Right lobe of liver (tissue), 6 donors: ENCODE measurements at regions not wholly inside any gene's neighbourhood (a gene's known extent, or its start where the extent isn't known, plus 50 kb on each side); places are given as distances from the start of the nearest gene placed in this dataset.
A peak's percentile ranks its signal among the peaks of the same experiment; 100 is the strongest.
"Not testable (repeated sequence)": the region's sequence is repeated elsewhere in the genome, so short reads cannot be mapped to it uniquely, and the experiment has no call there.

Source experiments
- ATAC-seq, 4 donors: fragments of 200-7000 bp; cut with Tn5 transposase; one replicate each; pipeline ENCODE4 v1.9.1; 2020; ENCODE audit warnings: mild to moderate bottlenecking in 4 of 4, moderate library complexity in 4 of 4
- DNase-seq, 3 donors: peaks; one replicate each; pipeline ENCODE4 v3.0.0-alpha.2; 2020
- H3K27ac ChIP-seq, 3 donors: fragments of 200-600 bp; one replicate each; pipeline ENCODE4 v1.8.0; 2022
- H3K27me3 ChIP-seq, 2 donors: fragments of 200-600 bp; one replicate each; pipeline ENCODE4 v1.8.0; 2022
- H3K36me3 ChIP-seq, 4 donors: fragments of 200-600 bp; sonication (generic) in 1 of 4; one replicate each; pipeline versions ENCODE4 v1.5.1 to v1.8.0; 2017 to 2022; ENCODE audit warnings: control low read depth in 1 of 4
- H3K4me1 ChIP-seq, 4 donors: fragments of 200-600 bp; sonication (generic) in 1 of 4; one replicate each; pipeline versions ENCODE4 v1.5.1 to v1.8.0; 2017 to 2022; ENCODE audit warnings: control low read depth in 1 of 4
- H3K4me3 ChIP-seq, 3 donors: fragments of 200-600 bp; one replicate each; pipeline ENCODE4 v1.8.0; 2022
- H3K9me3 ChIP-seq, 4 donors: fragments of 200-600 bp; sonication (generic) in 1 of 4; one replicate each; pipeline versions ENCODE4 v1.5.1 to v1.8.0; 2017 to 2022; ENCODE audit warnings: control low read depth in 1 of 4
- CTCF ChIP-seq, 4 donors: fragments of 200-600 bp in 3 of 4; fragments of 450-650 bp in 1 of 4; IDR thresholded peaks; one replicate each; pipeline versions ENCODE4 v1.5.1 to v1.8.0; 2016 to 2022; ENCODE audit warnings: antibody characterized with exemption in 4 of 4, mild to moderate bottlenecking in 2 of 4
- POLR2A ChIP-seq: fragments of 450-650 bp; IDR thresholded peaks from one replicate; pipeline ENCODE4 v1.6.1; 2017; ENCODE audit warnings: antibody characterized with exemption, mild to moderate bottlenecking
- WGBS: methylation state at CpG from one replicate; pipeline ENCODE4 v1.1.6; 2018; ENCODE audit warnings: low coverage, low lambda C conversion rate; ENCODE audit not compliant: insufficient coverage; ENCODE audit errors: missing lambda C conversion rate; 5-methylcytosine and 5-hydroxymethylcytosine counted together
- intact Hi-C, 2 donors: fragments of 100-400 bp; cut with DNase I; formaldehyde crosslinking; loops; one replicate each; pipeline versions ENCODE4 v1.11.2 to v1.14.1; 2022
- donor health status: DM: no; HTN: yes; CAD: no.
- donor health status: DM: no; HTN: no; CAD: no.
- donor health status: DM: no; HTN: no; CAD: no.
- donor health status: DM: no; HTN: yes; CAD: no.
- donor health status: DM: no; HTN: yes; CAD: no.

- Histone ChIP-seq H3K4me1 (peaks cover 0 to 33% (median 10%) of the 10 kb centered on the region in 4 donors), H3K27ac (no peak overlapping the region), H3K4me3 (no peak overlapping the region), H3K27me3 (no peaks in the 10 kb centered on the region), H3K9me3 (no peaks in the 10 kb centered on the region), H3K36me3 (no peaks in the 10 kb centered on the region)
- 86% methylated on average over 1 of the region's 1 CpG for WGBS
- intact Hi-C loops, result no loop called here
- no peak for DNase-seq
- TF ChIP-seq CTCF (IDR thresholded peaks at IDR 0.05), result no peak
- ATAC-seq, result no peak
These were observed 242.7 kb upstream of the KRR1 start for GRCh38 chr12:75754141-75754540.

DNA sequence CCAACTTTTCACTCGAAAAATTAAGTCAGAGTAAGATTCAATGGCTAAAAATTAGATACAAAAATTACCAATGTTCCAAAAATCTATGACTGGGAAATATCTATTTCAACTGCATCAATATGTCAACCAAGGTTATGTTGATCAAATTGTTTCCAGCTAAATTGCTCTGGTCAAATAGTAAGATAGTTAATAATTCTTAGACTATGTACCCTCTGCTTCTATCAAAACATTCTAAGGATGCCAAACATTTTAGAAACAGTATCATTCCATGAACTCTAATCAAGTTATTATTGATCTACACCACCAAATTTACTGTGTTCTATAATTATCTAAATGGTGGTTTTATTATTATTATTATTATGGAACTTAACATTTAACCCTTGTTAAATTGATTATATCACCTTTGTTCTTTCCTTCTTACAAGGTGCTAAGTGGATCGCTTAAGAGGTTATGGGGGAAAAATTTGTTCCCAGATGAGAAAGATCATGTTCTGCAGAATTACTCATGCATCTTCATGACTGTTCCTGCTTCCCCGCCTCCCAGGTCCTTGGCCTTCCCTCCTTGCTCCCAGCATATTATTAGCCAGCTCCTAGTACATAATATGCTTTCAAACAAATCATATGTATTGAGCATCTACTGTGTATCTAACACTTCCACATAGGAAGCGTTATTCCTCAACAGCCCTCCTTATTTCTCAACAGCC is 240.5 kb upstream of the KRR1 start:
- H3K9me3 ChIP-seq, result no peaks in the 10 kb centered on the region
- peak overlapping the region; percentile 33 to 54 (median 51) for H3K27ac ChIP-seq
- no peak for DNase-seq
- WGBS, result 51% methylated on average over 4 of the region's 4 CpGs
- H3K4me3 ChIP-seq, result peak overlapping the region in 1 of 3 donors; percentile 7
- no peaks in the 10 kb centered on the region for H3K27me3 ChIP-seq
- ATAC-seq, result peak; percentile 75 to 84 (median 80)
- no peaks in the 10 kb centered on the region for H3K36me3 ChIP-seq
- intact Hi-C loops, result no loop called here
- TF ChIP-seq CTCF (IDR thresholded peaks at IDR 0.05) (no peak), POLR2A (no peak)
- peaks cover 0 to 32% (median 8%) of the 10 kb centered on the region in 4 donors for H3K4me1 ChIP-seq

- DNase-seq (no peak), ATAC-seq (peak; percentile 85 to 89 (median 88))
- Histone ChIP-seq H3K9me3 (no peaks in the 10 kb centered on the region), H3K4me1 (peaks cover 0 to 22% (median 8%) of the 10 kb centered on the region in 4 donors), H3K27ac (peak overlapping the region; percentile 33 to 54 (median 51)), H3K4me3 (peak overlapping the region in 1 of 3 donors; percentile 7), H3K27me3 (no peaks in the 10 kb centered on the region), H3K36me3 (no peaks in the 10 kb centered on the region)
- TF ChIP-seq CTCF (IDR thresholded peaks at IDR 0.05) (no peak), POLR2A (no peak)
- 47% methylated on average over 4 of the region's 4 CpGs for WGBS
- intact Hi-C loops, result no loop called here
These were observed 239.4 kb upstream of the KRR1 start for GRCh38 chr12:75750716-75751306.

- H3K27me3 ChIP-seq, H3K4me3 ChIP-seq, DNase-seq, H3K9me3 ChIP-seq, H3K36me3 ChIP-seq, intact Hi-C loops, H3K27ac ChIP-seq, ATAC-seq: not testable (repeated sequence)
- WGBS, result 94% methylated on average over 3 of the region's 3 CpGs
- H3K4me1 ChIP-seq, result peaks cover 0 to 21% (median 8%) of the 10 kb centered on the region in 4 donors
These were observed 237.6 kb upstream of the KRR1 start for GRCh38 chr12:75748990-75749389.

DNA sequence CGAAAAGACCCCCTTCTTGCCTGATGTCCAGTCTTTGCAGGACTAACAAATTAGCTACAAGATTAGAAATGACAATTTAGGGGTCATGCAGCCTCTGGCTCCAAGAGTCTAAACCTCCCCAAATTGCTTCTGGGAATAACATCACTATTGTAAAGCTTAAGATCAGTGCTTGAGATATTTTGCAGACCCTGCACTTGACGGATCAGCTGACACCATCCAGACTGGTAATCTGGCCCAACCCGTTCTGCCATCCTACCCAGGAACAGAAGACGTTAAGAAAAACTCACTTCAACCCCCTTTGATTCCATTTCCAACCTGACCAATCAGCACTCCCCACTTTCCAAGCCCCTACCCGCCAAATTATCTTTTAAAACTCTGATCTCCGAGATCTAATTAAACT is 236.7 kb upstream of the KRR1 start:
- WGBS, result 80% methylated on average over 6 of the region's 6 CpGs
- intact Hi-C loops, result no loop called here
- Histone ChIP-seq H3K27me3 (no peaks in the 10 kb centered on the region), H3K27ac (no peak overlapping the region), H3K9me3 (no peaks in the 10 kb centered on the region), H3K36me3 (no peaks in the 10 kb centered on the region), H3K4me1 (peaks cover 0 to 21% (median 8%) of the 10 kb centered on the region in 4 donors), H3K4me3 (no peak overlapping the region)
- no peak for DNase-seq
- ATAC-seq, result no peak
- TF ChIP-seq POLR2A, result no peak
- TF ChIP-seq CTCF (IDR thresholded peaks at IDR 0.05), result no peak
